Loucy (cell line): ENCODE measurements at regions not wholly inside any gene's neighbourhood (a gene's known extent, or its start where the extent isn't known, plus 50 kb on each side); places are given as distances from the start of the nearest gene placed in this dataset.

Experiments
- H2AFZ ChIP-seq: fragments of 200-600 bp; sonication (generic); 2 replicates; pipeline ENCODE4 v1.6.0; 2016; ENCODE audit warnings: antibody characterized with exemption, mild to moderate bottlenecking, low read length, moderate library complexity
- H3F3A ChIP-seq: fragments of 200-600 bp; 2 replicates; pipeline ENCODE4 v1.6.0; 2016; ENCODE audit warnings: antibody characterized with exemption, low read depth, mild to moderate bottlenecking
- H3K27me3 ChIP-seq: fragments of 200-600 bp; sonication (generic); 2 replicates; pipeline ENCODE4 v1.6.1; 2014; ENCODE audit warnings: low read length, mild to moderate bottlenecking; ENCODE audit not compliant: insufficient read depth, poor library complexity, severe bottlenecking
- H3K36me3 ChIP-seq: fragments of 200-600 bp; sonication (generic); 2 replicates; pipeline ENCODE4 v1.6.1; 2016; ENCODE audit warnings: low read length; ENCODE audit not compliant: insufficient read depth
- H3K4me1 ChIP-seq: fragments of 200-600 bp; sonication (generic); 2 replicates; pipeline ENCODE4 v1.5.1; 2014; ENCODE audit warnings: low read length, mild to moderate bottlenecking; ENCODE audit not compliant: insufficient read depth, poor library complexity, severe bottlenecking
- H3K4me2 ChIP-seq: fragments of 200-600 bp; sonication (generic); 2 replicates; pipeline ENCODE4 v1.6.0; 2014; ENCODE audit warnings: antibody characterized with exemption, low read length, low read depth, mild to moderate bottlenecking; ENCODE audit not compliant: poor library complexity, severe bottlenecking
- H3K4me3 ChIP-seq: fragments of 200-600 bp; sonication (generic); 2 replicates; pipeline ENCODE4 v1.5.1; 2014; ENCODE audit warnings: low read length, mild to moderate bottlenecking, mixed read lengths; ENCODE audit not compliant: poor library complexity, severe bottlenecking
- H3K79me2 ChIP-seq: fragments of 200-600 bp; sonication (generic); 2 replicates; pipeline ENCODE4 v1.6.1; 2014; ENCODE audit warnings: low read length; ENCODE audit not compliant: insufficient read depth
- H3K9ac ChIP-seq: fragments of 200-600 bp; sonication (generic); 2 replicates; pipeline ENCODE4 v1.6.0; 2014; ENCODE audit warnings: mild to moderate bottlenecking, low read depth, low read length, moderate library complexity; ENCODE audit not compliant: poor library complexity, severe bottlenecking
- H3K9me2 ChIP-seq: fragments of 200-600 bp; sonication (generic); replicated peaks from 2 replicates; pipeline ENCODE4 v1.6.1; 2016; ENCODE audit warnings: low read depth, low read length, mixed read lengths
- H3K9me3 ChIP-seq: fragments of 200-600 bp; sonication (generic); 2 replicates; pipeline ENCODE4 v1.6.1; 2014; ENCODE audit warnings: mild to moderate bottlenecking, antibody characterized with exemption, low read length, low read depth; ENCODE audit not compliant: insufficient read depth
- H4K20me1 ChIP-seq: fragments of 200-600 bp; sonication (generic); 2 replicates; pipeline ENCODE4 v1.6.0; 2014; ENCODE audit warnings: antibody characterized with exemption, low read length, mild to moderate bottlenecking; ENCODE audit not compliant: insufficient read depth, poor library complexity, severe bottlenecking
- CTCF ChIP-seq: fragments of 200-600 bp; sonication (generic); conservative IDR thresholded peaks from 2 replicates; pipeline ENCODE4 v1.5.1; 2014; ENCODE audit warnings: mild to moderate bottlenecking, antibody characterized with exemption, low read length
- EZH2phosphoT487 ChIP-seq: fragments of 200-600 bp; IDR thresholded peaks from 2 replicates; pipeline ENCODE4 v1.6.1; 2018; ENCODE audit warnings: antibody characterized with exemption, mild to moderate bottlenecking, moderate library complexity, borderline replicate concordance

- no peaks in the 10 kb centered on the region for H3F3A ChIP-seq
Measured at GRCh38 chr16:73996624-73997339, 299.8 kb upstream of the PSMD7 start.

GRCh38 chr16:73993878-73994277, 302.7 kb upstream of the PSMD7 start:
- Histone ChIP-seq H3K4me2 (no peak overlapping the region), H3K4me3 (no peak overlapping the region), H3K27me3 (no peaks in the 10 kb centered on the region), H3K4me1 (no peaks in the 10 kb centered on the region), H3K9ac (no peak overlapping the region), H3K36me3 (no peaks in the 10 kb centered on the region), H3K9me2 (no peaks in the 10 kb centered on the region), H3K9me3 (no peaks in the 10 kb centered on the region), H2AFZ (no peak overlapping the region), H3K79me2 (no peaks in the 10 kb centered on the region), H3F3A (no peaks in the 10 kb centered on the region), H4K20me1 (no peaks in the 10 kb centered on the region)
- TF ChIP-seq EZH2phosphoT487: no peak
- TF ChIP-seq CTCF: no peak

More at GRCh38 chr16:73996624-73997339, 299.8 kb upstream of the PSMD7 start:
- H3K4me3 ChIP-seq: no peak overlapping the region
- no peak overlapping the region for H3K9ac ChIP-seq
- no peak overlapping the region for H2AFZ ChIP-seq
- H3K9me3 ChIP-seq: no peaks in the 10 kb centered on the region
- no peak overlapping the region for H3K4me2 ChIP-seq
- no peaks in the 10 kb centered on the region for H3K9me2 ChIP-seq
- no peaks in the 10 kb centered on the region for H4K20me1 ChIP-seq
- H3K4me1 ChIP-seq: no peaks in the 10 kb centered on the region
- H3K27me3 ChIP-seq: no peaks in the 10 kb centered on the region
- H3K79me2 ChIP-seq: no peaks in the 10 kb centered on the region
- no peaks in the 10 kb centered on the region for H3K36me3 ChIP-seq
- TF ChIP-seq CTCF (no peak), EZH2phosphoT487 (no peak)

GRCh38 chr16:73978407-73978784, 318.2 kb upstream of the PSMD7 start:
- Histone ChIP-seq H3K4me1 (no peaks in the 10 kb centered on the region), H3K79me2 (no peaks in the 10 kb centered on the region), H3K9ac (no peak overlapping the region), H3K9me2 (no peaks in the 10 kb centered on the region), H3K27me3 (no peaks in the 10 kb centered on the region), H3K4me3 (no peak overlapping the region), H2AFZ (no peak overlapping the region), H3K36me3 (no peaks in the 10 kb centered on the region), H3K9me3 (no peaks in the 10 kb centered on the region), H3F3A (no peaks in the 10 kb centered on the region), H4K20me1 (no peaks in the 10 kb centered on the region), H3K4me2 (no peak overlapping the region)
- no peak for TF ChIP-seq CTCF
- TF ChIP-seq EZH2phosphoT487: no peak
